ENCODE measurements at regions not wholly inside any gene's neighbourhood (a gene's known extent, or its start where the extent isn't known, plus 50 kb on each side); places are given as distances from the start of the nearest gene placed in this dataset.

GRCh38 chr2:103734911-103735310, 973.1 kb downstream of the TMEM182 start:
- TF ChIP-seq, protein P1, sequence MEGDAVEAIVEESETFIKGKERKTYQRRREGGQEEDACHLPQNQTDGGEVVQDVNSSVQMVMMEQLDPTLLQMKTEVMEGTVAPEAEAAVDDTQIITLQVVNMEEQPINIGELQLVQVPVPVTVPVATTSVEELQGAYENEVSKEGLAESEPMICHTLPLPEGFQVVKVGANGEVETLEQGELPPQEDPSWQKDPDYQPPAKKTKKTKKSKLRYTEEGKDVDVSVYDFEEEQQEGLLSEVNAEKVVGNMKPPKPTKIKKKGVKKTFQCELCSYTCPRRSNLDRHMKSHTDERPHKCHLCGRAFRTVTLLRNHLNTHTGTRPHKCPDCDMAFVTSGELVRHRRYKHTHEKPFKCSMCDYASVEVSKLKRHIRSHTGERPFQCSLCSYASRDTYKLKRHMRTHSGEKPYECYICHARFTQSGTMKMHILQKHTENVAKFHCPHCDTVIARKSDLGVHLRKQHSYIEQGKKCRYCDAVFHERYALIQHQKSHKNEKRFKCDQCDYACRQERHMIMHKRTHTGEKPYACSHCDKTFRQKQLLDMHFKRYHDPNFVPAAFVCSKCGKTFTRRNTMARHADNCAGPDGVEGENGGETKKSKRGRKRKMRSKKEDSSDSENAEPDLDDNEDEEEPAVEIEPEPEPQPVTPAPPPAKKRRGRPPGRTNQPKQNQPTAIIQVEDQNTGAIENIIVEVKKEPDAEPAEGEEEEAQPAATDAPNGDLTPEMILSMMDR (conservative IDR thresholded peaks at IDR 0.05; ENCODE audit: low read depth, low read length), result no peak
- no peak for DNase-seq (ENCODE audit: low read depth)
- H3K4me3 ChIP-seq (ENCODE audit: low read length), result no peak overlapping the region

GRCh38 chr2:103738108-103738507, 976.3 kb downstream of the TMEM182 start:
- TF ChIP-seq, protein P1 (conservative IDR thresholded peaks at IDR 0.05; ENCODE audit: low read depth, low read length), result no peak
- DNase-seq (ENCODE audit: low read depth), result no peak
- no peak overlapping the region for H3K4me3 ChIP-seq (ENCODE audit: low read length)

DNA sequence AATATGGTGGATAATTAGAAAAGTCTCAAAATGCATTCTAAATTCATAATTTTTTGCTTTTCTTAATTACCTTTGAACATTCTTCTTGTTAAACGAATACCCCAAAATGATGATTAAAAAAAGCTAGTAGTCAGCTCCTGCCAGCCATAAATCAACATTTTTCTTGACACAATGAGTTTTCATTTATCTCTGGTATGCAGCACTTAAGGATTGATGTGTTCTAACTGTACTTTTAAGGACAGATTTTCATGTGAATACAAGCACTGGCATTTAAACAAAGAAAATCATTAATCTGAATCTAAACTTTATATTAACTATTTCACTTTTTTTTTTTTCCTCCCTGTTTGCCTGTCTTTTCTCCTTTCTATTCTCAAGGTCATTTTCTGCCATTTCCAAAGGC, 976.8 kb downstream of the TMEM182 start:
- no peak for DNase-seq (ENCODE audit: low read depth)

GRCh38 chr2:103739186-103739585, 977.4 kb downstream of the TMEM182 start:
- TF ChIP-seq, protein P1 (conservative IDR thresholded peaks at IDR 0.05; ENCODE audit: low read depth, low read length), result no peak
- DNase-seq (ENCODE audit: low read depth), result no peak
- no peak overlapping the region for H3K4me3 ChIP-seq (ENCODE audit: low read length)

More for the DNA sequence above, 976.8 kb downstream of the TMEM182 start:
- no peak overlapping the region for H3K4me3 ChIP-seq (ENCODE audit: low read length)
- TF ChIP-seq, protein P1 (conservative IDR thresholded peaks at IDR 0.05; ENCODE audit: low read depth, low read length), result no peak

DNA sequence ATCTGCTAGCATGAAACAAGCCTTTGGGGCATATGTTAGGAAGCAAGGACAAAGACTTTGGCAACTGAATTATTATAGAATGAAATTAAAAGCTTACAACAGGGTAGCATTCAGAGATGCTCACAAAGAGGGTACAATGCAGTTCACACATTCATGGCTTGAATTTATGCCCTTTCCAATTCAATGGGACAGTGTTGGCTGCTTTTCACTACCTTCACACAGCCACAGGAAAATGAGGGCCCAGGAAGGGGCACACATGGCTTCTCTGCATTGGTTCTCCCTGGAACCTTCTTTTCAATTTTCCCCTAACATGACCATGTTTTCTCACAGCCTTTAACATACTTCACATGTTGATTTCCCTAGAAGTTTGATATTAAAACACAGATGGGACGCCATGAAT, 978.1 kb downstream of the TMEM182 start:
- no peak for DNase-seq (ENCODE audit: low read depth)
- no peak overlapping the region for H3K4me3 ChIP-seq (ENCODE audit: low read length)
- TF ChIP-seq, protein P1 (conservative IDR thresholded peaks at IDR 0.05; ENCODE audit: low read depth, low read length), result no peak

DNA sequence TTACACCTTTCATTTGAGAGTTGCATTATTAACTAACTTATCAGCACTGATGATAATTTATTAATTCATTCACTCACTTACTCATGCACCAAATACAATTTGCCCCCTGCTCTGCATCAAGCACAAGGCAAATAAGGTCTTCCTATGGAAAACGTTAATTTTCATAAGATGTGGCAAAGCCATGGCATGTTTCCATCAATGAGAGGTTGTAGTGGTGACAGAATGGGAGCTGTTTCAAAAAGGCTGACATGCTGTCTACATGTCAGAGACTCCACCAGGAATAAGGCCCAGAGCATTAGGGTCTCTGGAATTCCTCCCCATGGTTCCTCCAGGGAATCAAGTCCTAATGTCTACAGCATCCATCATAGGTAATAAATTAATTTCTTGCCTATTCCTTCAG, 978.8 kb downstream of the TMEM182 start:
- H3K4me3 ChIP-seq (ENCODE audit: low read length), result no peak overlapping the region
- TF ChIP-seq, protein P1 (conservative IDR thresholded peaks at IDR 0.05; ENCODE audit: low read depth, low read length), result no peak
- no peak for DNase-seq (ENCODE audit: low read depth)

DNA sequence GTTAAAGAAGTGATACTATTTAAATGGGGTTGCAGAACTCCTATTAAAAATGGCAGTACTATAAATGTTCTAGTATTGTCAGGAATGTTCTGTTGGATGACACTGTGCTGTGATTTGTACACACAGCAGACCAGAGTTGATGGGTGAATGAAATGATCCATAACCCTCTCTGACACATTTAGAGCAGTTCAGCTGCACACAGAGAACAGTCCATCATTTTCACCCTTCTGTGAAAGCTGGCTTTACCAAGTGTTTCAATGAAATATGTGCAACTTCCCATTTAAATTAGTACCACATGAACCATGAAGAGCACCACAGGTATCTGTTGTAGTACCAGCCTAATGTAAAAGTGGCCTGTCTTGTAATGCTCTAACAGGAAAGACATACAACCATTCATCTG, 981.4 kb downstream of the TMEM182 start:
- DNase-seq (ENCODE audit: low read depth), result no peak
- TF ChIP-seq, protein P1 (conservative IDR thresholded peaks at IDR 0.05; ENCODE audit: low read depth, low read length), result no peak
- H3K4me3 ChIP-seq (ENCODE audit: low read length), result no peak overlapping the region
